Lower lobe of right lung (tissue), 2 donors: ENCODE measurements at regions not wholly inside any gene's neighbourhood (a gene's known extent, or its start where the extent isn't known, plus 50 kb on each side); places are given as distances from the start of the nearest gene placed in this dataset.
"Not testable (repeated sequence)": the region's sequence is repeated elsewhere in the genome, so short reads cannot be mapped to it uniquely, and the experiment has no call there.

Experiments used
- ATAC-seq, 2 donors: fragments of 200-7000 bp; cut with Tn5 transposase; one replicate each; pipeline ENCODE4 v1.9.1; 2020 to 2022; ENCODE audit warnings: mild to moderate bottlenecking in 2 of 2, moderate library complexity in 2 of 2
- DNase-seq: peaks from one replicate; pipeline ENCODE4 v3.0.0-alpha.2; 2020
- H3K27ac ChIP-seq: fragments of 200-600 bp; one replicate; pipeline ENCODE4 v1.8.0; 2022
- H3K27me3 ChIP-seq: fragments of 200-600 bp; one replicate; pipeline ENCODE4 v1.8.0; 2022; ENCODE audit warnings: low read depth
- H3K36me3 ChIP-seq: fragments of 200-600 bp; one replicate; pipeline ENCODE4 v1.8.0; 2022; ENCODE audit warnings: mild to moderate bottlenecking
- H3K4me1 ChIP-seq: fragments of 200-600 bp; one replicate; pipeline ENCODE4 v1.8.0; 2022
- H3K4me3 ChIP-seq: fragments of 200-600 bp; one replicate; pipeline ENCODE4 v1.8.0; 2022; ENCODE audit warnings: mild to moderate bottlenecking
- H3K9me3 ChIP-seq: fragments of 200-600 bp; one replicate; pipeline ENCODE4 v1.8.0; 2022
- CTCF ChIP-seq: fragments of 200-600 bp; IDR thresholded peaks from one replicate; pipeline ENCODE4 v1.8.0; 2022; ENCODE audit warnings: antibody characterized with exemption, mild to moderate bottlenecking
- intact Hi-C: fragments of 100-400 bp; cut with DNase I; formaldehyde crosslinking; loops from one replicate; pipeline ENCODE4 v1.11.0; 2022
- donor health status: DM: no; HTN: yes; CAD: no; lungs with severe emphysema.

- ATAC-seq (no peak), DNase-seq (no peak)
- Histone ChIP-seq H3K27me3 (no peaks in the 10 kb centered on the region), H3K9me3 (no peaks in the 10 kb centered on the region), H3K27ac (no peak overlapping the region), H3K36me3 (no peaks in the 10 kb centered on the region), H3K4me1 (no peaks in the 10 kb centered on the region), H3K4me3 (no peak overlapping the region)
- intact Hi-C loops, result no loop called here
- no peak for TF ChIP-seq CTCF
Measured at GRCh38 chr6:72466471-72466870, 155.4 kb upstream of the KCNQ5 start.

GRCh38 chr6:72466971-72467566 is 154.8 kb upstream of the KCNQ5 start:
- no peaks in the 10 kb centered on the region for H3K9me3 ChIP-seq
- H3K27ac ChIP-seq, result no peak overlapping the region
- ATAC-seq (no peak), DNase-seq (no peak)
- H3K36me3 ChIP-seq, result no peaks in the 10 kb centered on the region
- intact Hi-C loops, result no loop called here
- no peak for TF ChIP-seq CTCF
- no peaks in the 10 kb centered on the region for H3K27me3 ChIP-seq
- no peak overlapping the region for H3K4me3 ChIP-seq
- H3K4me1 ChIP-seq, result no peaks in the 10 kb centered on the region

GRCh38 chr6:72469406-72469983 is 152.4 kb upstream of the KCNQ5 start:
- H3K4me1 ChIP-seq, H3K36me3 ChIP-seq, DNase-seq, H3K9me3 ChIP-seq, ATAC-seq, intact Hi-C loops, H3K4me3 ChIP-seq, H3K27me3 ChIP-seq, H3K27ac ChIP-seq: not testable (repeated sequence)

GRCh38 chr6:72476051-72476450 is 145.8 kb upstream of the KCNQ5 start:
- Histone ChIP-seq H3K36me3 (no peaks in the 10 kb centered on the region), H3K27me3 (no peaks in the 10 kb centered on the region), H3K27ac (no peak overlapping the region), H3K4me1 (no peaks in the 10 kb centered on the region), H3K9me3 (no peaks in the 10 kb centered on the region), H3K4me3 (no peak overlapping the region)
- no peak for ATAC-seq
- TF ChIP-seq CTCF, result no peak
- no peak for DNase-seq
- intact Hi-C loops, result no loop called here

GRCh38 chr6:72476646-72477045 is 145.2 kb upstream of the KCNQ5 start:
- TF ChIP-seq CTCF, result no peak
- intact Hi-C loops, result no loop called here
- H3K27me3 ChIP-seq, result no peaks in the 10 kb centered on the region
- H3K36me3 ChIP-seq, result no peaks in the 10 kb centered on the region
- H3K27ac ChIP-seq, result no peak overlapping the region
- no peaks in the 10 kb centered on the region for H3K9me3 ChIP-seq
- H3K4me1 ChIP-seq, result no peaks in the 10 kb centered on the region
- no peak overlapping the region for H3K4me3 ChIP-seq
- DNase-seq, result no peak
- ATAC-seq, result no peak

- no peak overlapping the region for H3K27ac ChIP-seq
- no peaks in the 10 kb centered on the region for H3K27me3 ChIP-seq
- DNase-seq (no peak), ATAC-seq (no peak)
- no peak overlapping the region for H3K4me3 ChIP-seq
- no peak for TF ChIP-seq CTCF
- no peaks in the 10 kb centered on the region for H3K4me1 ChIP-seq
- H3K36me3 ChIP-seq, result no peaks in the 10 kb centered on the region
- H3K9me3 ChIP-seq, result no peaks in the 10 kb centered on the region
- intact Hi-C loops, result no loop called here
Measured at GRCh38 chr6:72495441-72495840, 126.4 kb upstream of the KCNQ5 start.
